NCI-H748 (cell line): ENCODE measurements at regions not wholly inside any gene's neighbourhood (a gene's known extent, or its start where the extent isn't known, plus 50 kb on each side); places are given as distances from the start of the nearest gene placed in this dataset.
A peak's percentile ranks its signal among the peaks of the same experiment; 100 is the strongest.

Source experiments
- DNase-seq: peaks from one replicate; lab custom pipeline; 2025; ENCODE audit not compliant: unreplicated experiment; lab: John Stamatoyannopoulos, UW

- DNase-seq: no peak
These were observed 318.0 kb upstream of the PUM3 start for GRCh38 chr9:3161912-3162311.

DNA sequence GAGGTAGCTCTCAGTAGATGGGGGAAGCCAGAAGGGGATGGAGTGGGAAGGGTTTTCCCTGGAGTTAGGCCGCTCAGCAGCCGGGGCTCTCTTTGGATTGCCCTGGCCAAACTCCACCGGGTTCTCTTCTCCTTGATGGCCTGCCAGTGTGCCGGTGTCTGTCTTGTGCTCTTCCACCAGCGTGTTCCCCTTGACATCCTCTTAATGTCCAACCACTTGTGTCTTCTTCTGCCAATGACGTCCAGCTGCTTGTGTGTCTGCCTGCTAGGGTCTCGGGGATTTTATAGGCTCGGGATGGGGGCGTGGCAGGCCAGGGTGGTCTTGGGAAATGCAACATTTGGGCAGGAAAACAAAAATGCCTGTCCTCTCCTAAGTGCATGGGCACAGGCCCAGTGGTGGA, 313.1 kb upstream of the PUM3 start:
- no peak for DNase-seq

DNA sequence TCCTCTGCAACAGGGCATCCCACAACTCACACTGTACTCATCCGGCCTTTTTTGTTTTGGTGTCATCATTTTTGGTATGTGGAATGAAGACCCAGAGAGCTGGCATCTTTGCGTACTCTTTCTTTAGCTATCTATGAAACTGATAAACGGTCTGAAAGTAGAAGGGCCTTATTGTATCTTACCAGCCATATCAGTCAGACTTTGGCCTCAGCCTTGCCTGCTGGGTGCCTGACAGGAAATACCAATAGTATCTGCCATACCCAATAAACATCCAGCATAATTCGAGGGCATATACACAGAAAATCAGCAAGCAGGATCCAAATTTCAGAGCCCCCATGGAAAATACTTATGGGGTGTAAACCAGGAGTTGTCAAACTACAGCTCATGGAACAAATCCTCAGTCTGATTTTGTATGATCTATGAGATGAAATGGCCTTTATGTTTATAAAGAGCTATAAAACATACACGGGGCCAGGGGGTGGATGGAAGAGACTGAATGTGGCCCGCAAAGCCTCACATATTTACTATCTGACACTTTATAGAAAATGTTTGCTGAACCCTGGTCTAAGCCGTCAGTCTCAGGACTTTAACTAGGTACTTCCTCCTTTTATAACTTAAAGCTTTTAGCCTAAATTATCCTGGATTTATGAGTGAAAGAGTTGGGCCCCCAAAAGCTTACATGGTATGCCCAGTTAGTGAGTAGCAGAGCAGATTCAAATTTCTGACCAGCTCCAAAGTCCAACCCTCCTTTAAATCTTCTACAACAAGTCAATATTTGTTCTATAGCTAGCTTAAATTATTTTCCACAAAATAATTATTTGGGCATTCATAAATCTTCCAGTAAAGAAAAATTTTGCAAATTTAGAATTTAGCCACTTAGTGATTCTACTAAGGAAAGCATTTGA, 308.0 kb upstream of the PUM3 start:
- DNase-seq: no peak

DNA sequence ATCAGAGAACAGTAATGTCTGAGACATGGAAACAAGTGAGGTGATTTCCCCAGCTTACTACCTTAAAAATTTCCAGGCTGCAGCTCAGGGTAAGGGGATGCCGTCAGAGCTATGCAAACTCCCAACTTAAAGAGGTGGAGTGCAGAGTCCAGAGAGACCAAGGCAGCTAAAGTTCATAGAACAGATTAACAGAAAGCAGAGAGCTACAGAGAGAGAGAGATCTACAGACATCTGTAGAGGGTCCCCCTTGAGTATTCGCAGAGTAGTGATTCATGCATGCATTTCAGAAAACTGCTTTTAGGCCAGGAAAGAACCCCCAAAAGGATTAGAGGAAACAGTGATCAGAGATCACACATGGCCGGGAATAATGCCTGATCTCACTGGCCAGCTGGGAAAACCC, 306.2 kb upstream of the PUM3 start:
- no peak for DNase-seq

DNA sequence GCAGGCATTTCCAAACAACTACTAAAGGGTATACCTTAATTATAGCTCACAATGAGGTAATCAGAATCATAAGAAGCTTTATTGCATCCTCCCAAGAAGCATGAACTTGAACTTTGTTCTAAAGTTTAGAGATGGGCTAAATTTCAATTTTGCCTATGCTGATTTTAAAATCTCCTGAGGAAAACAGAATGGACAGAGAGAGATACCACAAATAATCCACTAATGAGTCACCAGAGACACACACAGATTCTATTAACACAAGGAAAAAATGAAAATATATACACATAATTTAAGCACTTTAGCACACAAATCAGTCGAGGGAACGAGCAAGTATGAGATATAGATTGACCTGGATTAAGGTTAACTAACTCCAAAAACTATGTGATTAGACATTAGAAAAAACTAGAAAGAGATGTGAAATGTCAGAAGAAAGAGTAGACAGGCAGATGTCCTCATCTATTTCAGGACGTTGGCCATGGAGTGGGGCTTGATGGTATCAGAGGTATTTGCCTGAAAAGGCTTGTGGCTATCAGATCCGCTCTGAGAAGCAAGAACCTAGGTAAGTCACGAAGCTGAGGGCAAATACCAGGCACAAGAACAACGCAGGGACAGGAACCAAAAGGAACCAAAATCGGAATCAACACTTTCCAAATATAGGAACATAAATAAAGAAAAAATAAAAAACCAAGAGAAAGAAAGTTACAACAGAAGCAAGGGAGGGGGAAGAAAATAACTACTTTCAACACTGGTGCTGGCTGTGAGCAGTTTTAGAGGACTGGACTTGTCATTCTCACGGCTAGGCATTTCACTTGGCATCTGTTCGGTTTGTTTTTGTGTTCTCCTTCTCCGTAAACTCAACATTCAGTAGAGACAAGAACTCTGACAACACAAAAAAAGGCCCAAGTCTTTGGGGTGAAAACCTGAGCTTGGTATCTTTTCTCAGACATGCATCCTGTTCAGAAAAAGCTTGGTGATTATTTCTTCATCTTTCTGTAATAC, 294.6 kb upstream of the PUM3 start:
- no peak for DNase-seq

GRCh38 chr9:3137347-3137695, 293.4 kb upstream of the PUM3 start:
- no peak for DNase-seq

DNA sequence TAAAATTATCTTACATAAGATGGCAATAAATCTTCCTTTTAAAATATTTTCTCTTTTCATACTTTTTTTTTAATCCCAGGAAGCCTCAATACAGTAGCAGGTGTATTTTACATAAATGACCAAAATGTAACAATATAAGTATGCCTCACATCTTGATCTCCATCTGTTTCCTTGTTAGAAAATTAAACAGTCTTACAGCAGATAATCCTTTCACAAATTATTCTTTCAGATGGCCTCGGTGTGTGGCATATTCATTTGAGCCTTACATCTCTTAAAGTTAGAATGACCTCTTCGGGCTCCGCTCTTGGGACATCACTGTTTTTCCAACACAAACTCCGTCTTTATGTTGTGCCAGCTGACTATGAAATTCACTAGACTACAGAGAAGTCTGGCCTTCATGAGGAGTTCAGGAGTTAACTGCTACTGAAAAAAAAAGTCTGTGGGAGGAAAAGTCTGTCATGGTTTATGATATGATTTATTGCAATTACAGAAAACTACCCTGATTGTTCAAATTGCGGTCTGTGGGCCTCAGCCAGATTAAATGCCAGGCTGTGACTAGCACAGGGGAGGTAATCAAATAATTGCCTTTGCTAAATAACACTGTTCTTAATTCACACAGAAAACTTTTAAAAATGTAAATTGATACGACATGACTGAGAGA, 292.9 kb upstream of the PUM3 start:
- no peak for DNase-seq

DNA sequence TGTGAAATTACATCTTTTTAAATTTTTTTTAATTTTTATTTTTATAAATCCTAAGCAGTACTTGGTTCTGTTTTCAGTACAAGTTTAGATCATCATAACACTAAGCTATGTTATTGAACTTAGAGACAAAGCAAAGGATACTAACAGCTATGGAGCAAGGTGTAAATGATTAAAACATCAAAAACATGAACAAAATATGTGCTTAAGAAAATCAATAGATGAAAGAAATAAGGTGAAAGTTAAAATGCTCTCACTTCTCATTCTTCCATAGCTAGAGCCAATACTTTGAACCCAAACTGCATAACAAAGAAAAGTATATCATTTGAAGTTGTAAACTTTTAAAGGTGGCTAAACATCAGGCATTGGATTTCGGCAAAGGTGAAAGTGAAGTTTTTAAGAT, 292.3 kb upstream of the PUM3 start:
- DNase-seq: no peak

- no peak for DNase-seq
These were observed 283.7 kb upstream of the PUM3 start for GRCh38 chr9:3127564-3127963.

DNA sequence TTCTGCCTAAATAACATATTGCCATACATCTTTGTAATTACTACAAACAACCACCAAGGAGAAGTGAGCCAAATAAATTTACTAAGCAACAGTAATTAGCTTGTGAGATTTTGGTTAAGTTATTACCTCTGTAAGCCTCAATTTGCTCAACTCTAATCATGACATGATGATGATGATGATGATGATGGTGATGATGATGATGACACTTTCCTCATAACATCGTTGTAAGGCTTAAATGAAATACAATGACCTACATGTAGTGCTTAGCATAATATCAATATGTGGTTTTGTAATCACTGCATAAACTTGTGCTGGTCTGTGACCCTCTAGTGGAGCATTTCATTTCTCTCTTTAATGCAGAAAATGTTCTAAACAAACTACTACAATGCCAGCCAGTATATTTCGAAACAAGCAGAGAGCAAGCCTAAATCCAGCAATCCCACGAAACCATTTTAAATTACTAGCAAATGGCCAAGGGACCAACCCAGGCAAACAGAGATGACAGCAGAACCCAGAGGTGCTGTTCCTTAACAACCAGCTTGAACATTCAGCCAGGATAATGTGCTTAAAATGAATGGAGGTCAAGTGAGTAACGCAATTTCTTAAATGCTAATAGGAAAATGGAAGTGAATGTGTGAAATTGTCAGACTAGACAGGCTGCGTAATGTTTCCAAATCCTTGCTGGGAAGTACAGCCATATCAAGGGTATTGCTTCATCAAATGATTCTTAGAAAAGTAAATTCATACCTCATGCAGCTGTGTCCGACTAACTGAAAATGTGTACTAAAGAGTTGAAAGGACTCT, 281.9 kb upstream of the PUM3 start:
- no peak for DNase-seq

DNA sequence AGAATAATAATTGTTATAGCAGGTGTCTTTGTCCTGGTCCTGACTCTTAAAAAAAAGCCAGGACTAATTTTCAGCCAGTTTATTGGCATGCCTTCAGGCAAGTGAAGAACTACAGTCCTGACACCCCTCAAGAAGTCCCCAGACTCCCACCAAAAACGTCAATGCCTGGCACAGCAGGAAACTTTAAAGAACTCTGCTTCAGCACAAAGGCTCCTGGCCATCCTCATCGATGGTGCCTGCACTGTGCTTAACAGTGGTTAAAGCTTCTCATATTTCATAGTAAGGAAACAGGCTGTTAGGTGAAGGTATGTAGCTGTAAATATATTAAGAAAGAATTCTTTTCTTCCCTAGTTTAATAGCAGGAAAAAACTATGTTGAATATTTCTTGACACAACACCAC, 280.1 kb upstream of the PUM3 start:
- DNase-seq: peak; percentile 8

GRCh38 chr9:3118081-3118480, 274.2 kb upstream of the PUM3 start:
- no peak for DNase-seq

GRCh38 chr9:3099646-3100045, 255.8 kb upstream of the PUM3 start:
- no peak for DNase-seq

GRCh38 chr9:3088219-3088618, 244.3 kb upstream of the PUM3 start:
- DNase-seq: peak; percentile 91

DNA sequence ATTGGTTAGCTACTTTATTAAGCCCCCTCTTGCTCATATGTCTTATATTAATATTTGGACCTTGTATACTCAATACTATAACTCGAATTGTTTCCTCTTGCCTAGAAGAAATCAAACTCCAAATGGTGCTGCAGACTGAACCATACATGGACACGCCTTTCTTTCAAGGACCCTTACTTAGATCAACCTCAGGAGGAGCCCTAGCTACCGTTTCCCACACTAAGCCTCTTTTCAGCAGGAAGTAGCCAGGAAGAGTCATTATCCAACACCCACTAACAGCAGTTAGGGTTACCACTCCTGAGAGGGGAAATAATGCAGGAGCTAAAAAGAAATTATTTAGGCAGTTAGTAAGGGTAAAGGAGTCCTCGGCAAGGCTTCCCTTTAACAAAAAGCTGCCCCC, 243.8 kb upstream of the PUM3 start:
- DNase-seq: peak; percentile 53

DNA sequence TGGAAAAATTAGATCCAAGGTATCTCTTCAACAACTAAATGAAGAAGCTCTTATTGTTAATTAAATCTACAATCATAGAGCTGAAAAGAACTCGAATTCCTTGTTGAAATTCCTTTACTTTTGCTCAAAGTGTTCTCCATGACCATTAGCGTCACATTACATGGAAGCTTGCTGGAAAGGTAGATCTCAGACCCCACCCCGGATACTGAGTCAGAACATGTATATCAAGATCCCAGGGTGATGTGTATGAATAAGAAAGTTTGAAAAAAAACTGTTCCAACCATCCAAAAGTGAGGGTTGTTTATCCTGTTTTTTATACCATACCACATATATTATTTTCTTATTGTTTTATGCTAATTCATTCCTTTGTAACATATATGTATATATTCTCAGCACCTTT, 237.1 kb upstream of the PUM3 start:
- DNase-seq: no peak

DNA sequence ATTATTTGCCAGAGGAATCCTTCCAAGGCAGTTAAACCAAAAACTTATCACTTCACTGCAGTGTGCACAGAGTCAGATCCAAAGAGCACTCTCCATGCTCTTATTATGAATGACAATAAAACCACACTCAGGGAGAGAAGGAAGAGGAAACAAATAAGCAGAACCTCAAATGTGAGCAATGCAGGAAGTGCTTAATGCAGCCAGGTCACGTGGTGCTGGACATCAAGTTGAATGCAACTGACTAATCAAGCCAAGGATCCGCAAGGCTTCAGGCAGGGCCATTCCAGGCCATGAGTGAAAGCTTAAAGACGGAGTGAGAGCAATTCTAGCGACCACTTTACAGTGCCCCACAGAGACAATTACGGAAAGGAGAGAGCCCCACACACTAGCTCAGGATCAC, 230.4 kb upstream of the PUM3 start:
- no peak for DNase-seq

GRCh38 chr9:3066591-3066990, 222.7 kb upstream of the PUM3 start:
- no peak for DNase-seq

DNA sequence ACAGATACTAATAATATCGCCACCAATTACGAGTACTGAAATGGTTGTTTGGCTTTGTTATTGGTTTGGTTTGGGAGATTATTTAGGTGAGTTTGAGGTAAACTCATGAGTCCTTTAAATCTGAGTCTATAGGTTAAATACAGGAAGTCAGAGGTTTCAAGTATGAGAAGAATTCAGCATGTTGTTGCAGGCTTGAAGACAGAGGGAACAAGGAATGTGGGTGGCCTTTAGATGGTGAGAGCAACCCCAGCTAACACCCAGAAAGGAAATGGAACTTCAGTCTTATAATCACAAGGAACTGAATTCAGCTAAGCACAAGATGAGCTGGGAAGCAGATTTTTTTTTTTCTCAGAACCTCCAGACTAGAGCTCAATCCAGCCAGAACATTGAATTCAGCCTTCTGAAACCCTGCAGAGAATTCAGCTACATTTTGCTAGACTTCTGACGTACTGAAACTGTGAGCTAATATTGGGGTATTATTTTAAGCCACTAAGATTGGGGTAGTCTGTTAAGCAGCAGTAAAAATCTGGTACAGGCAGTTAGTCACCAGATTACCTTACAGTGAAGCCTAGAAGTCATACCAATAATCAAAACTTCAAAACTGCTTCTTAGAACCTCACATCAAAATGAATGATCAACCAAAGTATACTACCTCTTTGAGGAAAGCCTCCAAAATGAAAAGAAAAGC, 216.0 kb upstream of the PUM3 start:
- DNase-seq: no peak

GRCh38 chr9:3058409-3058808, 214.5 kb upstream of the PUM3 start:
- DNase-seq: no peak
